Fibroblast of lung (primary cell): ENCODE measurements at regions not wholly inside any gene's neighbourhood (a gene's known extent, or its start where the extent isn't known, plus 50 kb on each side); places are given as distances from the start of the nearest gene placed in this dataset.

Experiments
- DNase-seq, 2 donors: peaks; one replicate each; pipeline versions ENCODE4 v3.0.0 to v3.0.0-alpha.2; 2010; ENCODE audit warnings: low read depth in 2 of 2
- H2AFZ ChIP-seq: 2 replicates; pipeline ENCODE4 v1.5.1; 2012; ENCODE audit warnings: low read length, control low read depth, inconsistent platforms
- H3K27ac ChIP-seq: 2 replicates; pipeline ENCODE4 v1.5.1; 2011; ENCODE audit warnings: low read length, control low read depth; ENCODE audit not compliant: insufficient read depth
- H3K27me3 ChIP-seq: 2 replicates; pipeline ENCODE4 v1.5.1; 2011; ENCODE audit warnings: mild to moderate bottlenecking, low read length; ENCODE audit not compliant: control insufficient read depth, insufficient read depth
- H3K36me3 ChIP-seq: 2 replicates; pipeline ENCODE4 v1.5.1; 2011; ENCODE audit warnings: low read length; ENCODE audit not compliant: control insufficient read depth, insufficient read depth
- H3K4me1 ChIP-seq: 2 replicates; pipeline ENCODE4 v1.5.1; 2011; ENCODE audit warnings: low read length; ENCODE audit not compliant: control insufficient read depth, insufficient read depth; ENCODE audit errors: extremely low read depth
- H3K4me2 ChIP-seq: 2 replicates; pipeline ENCODE4 v1.5.1; 2011; ENCODE audit warnings: low read length, control low read depth; ENCODE audit not compliant: insufficient read depth; ENCODE audit errors: extremely low read depth
- H3K4me3 ChIP-seq, 4 experiments: fragments of 200-600 bp in 1 of 4; sonication (generic) in 1 of 4; replicated peaks in 1 of 4; 2 replicates each; pipeline ENCODE4 v1.5.1; 2011 to 2016; ENCODE audit warnings: low read length in 4 of 4, low read depth in 3 of 4, mild to moderate bottlenecking in 3 of 4, control low read depth in 2 of 4, inconsistent platforms in 1 of 4, mixed read lengths in 1 of 4; ENCODE audit not compliant: insufficient read depth in 1 of 4; ENCODE audit errors: control extremely low read depth in 1 of 4
- H3K79me2 ChIP-seq: 2 replicates; pipeline ENCODE4 v1.5.1; 2012; ENCODE audit warnings: mild to moderate bottlenecking, low read length, inconsistent platforms; ENCODE audit not compliant: control insufficient read depth, insufficient read depth
- H3K9ac ChIP-seq: 2 replicates; pipeline ENCODE4 v1.5.1; 2011; ENCODE audit warnings: mild to moderate bottlenecking, low read length, control low read depth; ENCODE audit not compliant: insufficient read depth
- H3K9me3 ChIP-seq: 2 replicates; pipeline ENCODE4 v1.5.1; 2012; ENCODE audit warnings: low read depth, low read length; ENCODE audit not compliant: control insufficient read depth, insufficient read depth
- H4K20me1 ChIP-seq: 2 replicates; pipeline ENCODE4 v1.5.1; 2011; ENCODE audit warnings: low read length; ENCODE audit not compliant: control insufficient read depth, insufficient read depth; ENCODE audit errors: extremely low read depth
- CTCF ChIP-seq, 2 donors: IDR thresholded peaks in 1 of 2; conservative IDR thresholded peaks in 1 of 2; 1 replicate in 1 of 2; 2 replicates in 1 of 2; pipeline ENCODE4 v1.5.1; 2011 to 2012; ENCODE audit warnings: low read length in 2 of 2, control low read depth in 1 of 2, inconsistent platforms in 1 of 2, low read depth in 1 of 2, mild to moderate bottlenecking in 1 of 2
- EZH2 ChIP-seq: IDR thresholded peaks from 2 replicates; pipeline ENCODE4 v1.5.1; 2012; ENCODE audit warnings: low read length, control low read depth, mild to moderate bottlenecking; ENCODE audit errors: missing control alignments

DNA sequence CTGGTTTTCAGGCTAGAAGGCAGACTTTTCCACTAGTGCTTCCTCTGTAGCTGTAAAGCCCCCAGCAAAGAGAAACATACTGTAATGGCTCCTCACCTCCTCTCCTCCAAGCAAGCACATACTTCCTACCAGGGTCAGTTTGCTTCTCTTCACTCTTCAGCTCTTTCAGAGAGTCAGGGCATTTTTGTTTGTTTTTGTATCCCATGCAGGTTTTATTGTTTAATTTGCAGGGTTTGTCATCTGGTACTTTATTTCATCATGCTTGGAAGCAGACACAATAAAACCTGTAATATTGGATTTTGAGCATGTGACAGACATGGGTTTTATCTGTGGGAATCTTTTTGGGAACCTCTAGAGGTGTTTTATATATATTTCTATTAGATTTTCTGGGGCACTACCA, 753.3 kb upstream of the ROBO1 start:
- H4K20me1 ChIP-seq, result no peaks in the 10 kb centered on the region
- H3K27ac ChIP-seq, result no peak overlapping the region
- H3K36me3 ChIP-seq, result no peaks in the 10 kb centered on the region
- no peaks in the 10 kb centered on the region for H3K4me1 ChIP-seq
- no peak overlapping the region for H3K4me3 ChIP-seq
- H3K27me3 ChIP-seq, result no peaks in the 10 kb centered on the region
- no peak overlapping the region for H3K9ac ChIP-seq
- no peak overlapping the region for H3K4me2 ChIP-seq
- no peak for TF ChIP-seq CTCF (conservative IDR thresholded peaks at IDR 0.05 in 1 of 2, IDR thresholded peaks at IDR 0.05 in 1 of 2; ENCODE audit: low read depth in 1 of 2, low read length in 2 of 2)
- TF ChIP-seq EZH2, result no peak
- no peak for DNase-seq
- no peaks in the 10 kb centered on the region for H3K9me3 ChIP-seq
- H2AFZ ChIP-seq, result no peak overlapping the region
- no peaks in the 10 kb centered on the region for H3K79me2 ChIP-seq

GRCh38 chr3:80519436-80519835, 751.6 kb upstream of the ROBO1 start:
- Histone ChIP-seq H3K4me1 (no peaks in the 10 kb centered on the region), H3K27ac (no peak overlapping the region), H3K36me3 (no peaks in the 10 kb centered on the region), H3K9me3 (no peaks in the 10 kb centered on the region), H4K20me1 (no peaks in the 10 kb centered on the region), H3K79me2 (no peaks in the 10 kb centered on the region), H3K9ac (no peak overlapping the region), H2AFZ (no peak overlapping the region), H3K27me3 (no peaks in the 10 kb centered on the region), H3K4me2 (no peak overlapping the region), H3K4me3 (no peak overlapping the region)
- DNase-seq, result no peak
- no peak for TF ChIP-seq CTCF (conservative IDR thresholded peaks at IDR 0.05 in 1 of 2, IDR thresholded peaks at IDR 0.05 in 1 of 2; ENCODE audit: low read depth in 1 of 2, low read length in 2 of 2)
- TF ChIP-seq EZH2, result no peak

GRCh38 chr3:80496452-80496851, 728.7 kb upstream of the ROBO1 start:
- no peak for DNase-seq
- H3K27me3 ChIP-seq, result no peaks in the 10 kb centered on the region
- H2AFZ ChIP-seq, result no peak overlapping the region
- no peaks in the 10 kb centered on the region for H4K20me1 ChIP-seq
- H3K4me2 ChIP-seq, result no peak overlapping the region
- TF ChIP-seq CTCF (conservative IDR thresholded peaks at IDR 0.05 in 1 of 2, IDR thresholded peaks at IDR 0.05 in 1 of 2; ENCODE audit: low read depth in 1 of 2, low read length in 2 of 2), result no peak
- no peak for TF ChIP-seq EZH2
- no peaks in the 10 kb centered on the region for H3K79me2 ChIP-seq
- H3K27ac ChIP-seq, result no peak overlapping the region
- H3K4me1 ChIP-seq, result no peaks in the 10 kb centered on the region
- H3K36me3 ChIP-seq, result no peaks in the 10 kb centered on the region
- H3K9me3 ChIP-seq, result no peaks in the 10 kb centered on the region
- no peak overlapping the region for H3K9ac ChIP-seq
- no peak overlapping the region for H3K4me3 ChIP-seq
